ENCODE measurements at regions not wholly inside any gene's neighbourhood (a gene's known extent, or its start where the extent isn't known, plus 50 kb on each side); places are given as distances from the start of the nearest gene placed in this dataset.

DNA sequence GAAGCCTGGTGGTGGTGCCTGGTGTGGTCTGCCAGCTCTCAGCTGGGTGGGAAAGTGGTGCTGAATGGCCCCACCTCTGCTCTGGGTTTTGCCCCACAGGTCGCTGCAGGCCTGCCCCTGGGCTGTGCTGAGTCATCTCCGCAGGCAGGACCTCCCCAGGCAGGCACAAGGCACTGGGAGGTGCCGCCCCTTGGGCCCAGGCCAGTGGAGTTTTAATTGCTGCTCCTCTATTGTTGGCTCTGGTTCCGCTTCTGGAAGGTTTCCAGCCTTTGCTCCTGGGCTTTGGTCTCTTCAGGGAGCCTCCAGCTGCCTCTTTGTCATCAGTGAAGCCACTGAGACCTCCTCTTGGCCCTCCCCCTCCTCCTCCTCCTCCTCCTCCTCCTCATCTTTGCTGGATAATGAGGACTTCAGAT is 180.3 kb upstream of the GRB10 start:
- DNase-seq (ENCODE audit: low spot score), result no peak
- TF ChIP-seq, protein P1, sequence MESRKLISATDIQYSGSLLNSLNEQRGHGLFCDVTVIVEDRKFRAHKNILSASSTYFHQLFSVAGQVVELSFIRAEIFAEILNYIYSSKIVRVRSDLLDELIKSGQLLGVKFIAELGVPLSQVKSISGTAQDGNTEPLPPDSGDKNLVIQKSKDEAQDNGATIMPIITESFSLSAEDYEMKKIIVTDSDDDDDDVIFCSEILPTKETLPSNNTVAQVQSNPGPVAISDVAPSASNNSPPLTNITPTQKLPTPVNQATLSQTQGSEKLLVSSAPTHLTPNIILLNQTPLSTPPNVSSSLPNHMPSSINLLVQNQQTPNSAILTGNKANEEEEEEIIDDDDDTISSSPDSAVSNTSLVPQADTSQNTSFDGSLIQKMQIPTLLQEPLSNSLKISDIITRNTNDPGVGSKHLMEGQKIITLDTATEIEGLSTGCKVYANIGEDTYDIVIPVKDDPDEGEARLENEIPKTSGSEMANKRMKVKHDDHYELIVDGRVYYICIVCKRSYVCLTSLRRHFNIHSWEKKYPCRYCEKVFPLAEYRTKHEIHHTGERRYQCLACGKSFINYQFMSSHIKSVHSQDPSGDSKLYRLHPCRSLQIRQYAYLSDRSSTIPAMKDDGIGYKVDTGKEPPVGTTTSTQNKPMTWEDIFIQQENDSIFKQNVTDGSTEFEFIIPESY (IDR thresholded peaks at IDR 0.05), result no peak
- no peak for TF ChIP-seq SP1 (IDR thresholded peaks at IDR 0.05)
- no peak for TF ChIP-seq YY1 (IDR thresholded peaks at IDR 0.05)
- TF ChIP-seq RAD21 (IDR thresholded peaks at IDR 0.05), result no peak
- TF ChIP-seq TAF1 (conservative IDR thresholded peaks at IDR 0.05), result no peak
- TF ChIP-seq RXRA (IDR thresholded peaks at IDR 0.05), result no peak
- TF ChIP-seq HNF4A (conservative IDR thresholded peaks at IDR 0.05), result no peak
- TF ChIP-seq JUND (IDR thresholded peaks at IDR 0.05), result no peak
- TF ChIP-seq, protein P2, sequence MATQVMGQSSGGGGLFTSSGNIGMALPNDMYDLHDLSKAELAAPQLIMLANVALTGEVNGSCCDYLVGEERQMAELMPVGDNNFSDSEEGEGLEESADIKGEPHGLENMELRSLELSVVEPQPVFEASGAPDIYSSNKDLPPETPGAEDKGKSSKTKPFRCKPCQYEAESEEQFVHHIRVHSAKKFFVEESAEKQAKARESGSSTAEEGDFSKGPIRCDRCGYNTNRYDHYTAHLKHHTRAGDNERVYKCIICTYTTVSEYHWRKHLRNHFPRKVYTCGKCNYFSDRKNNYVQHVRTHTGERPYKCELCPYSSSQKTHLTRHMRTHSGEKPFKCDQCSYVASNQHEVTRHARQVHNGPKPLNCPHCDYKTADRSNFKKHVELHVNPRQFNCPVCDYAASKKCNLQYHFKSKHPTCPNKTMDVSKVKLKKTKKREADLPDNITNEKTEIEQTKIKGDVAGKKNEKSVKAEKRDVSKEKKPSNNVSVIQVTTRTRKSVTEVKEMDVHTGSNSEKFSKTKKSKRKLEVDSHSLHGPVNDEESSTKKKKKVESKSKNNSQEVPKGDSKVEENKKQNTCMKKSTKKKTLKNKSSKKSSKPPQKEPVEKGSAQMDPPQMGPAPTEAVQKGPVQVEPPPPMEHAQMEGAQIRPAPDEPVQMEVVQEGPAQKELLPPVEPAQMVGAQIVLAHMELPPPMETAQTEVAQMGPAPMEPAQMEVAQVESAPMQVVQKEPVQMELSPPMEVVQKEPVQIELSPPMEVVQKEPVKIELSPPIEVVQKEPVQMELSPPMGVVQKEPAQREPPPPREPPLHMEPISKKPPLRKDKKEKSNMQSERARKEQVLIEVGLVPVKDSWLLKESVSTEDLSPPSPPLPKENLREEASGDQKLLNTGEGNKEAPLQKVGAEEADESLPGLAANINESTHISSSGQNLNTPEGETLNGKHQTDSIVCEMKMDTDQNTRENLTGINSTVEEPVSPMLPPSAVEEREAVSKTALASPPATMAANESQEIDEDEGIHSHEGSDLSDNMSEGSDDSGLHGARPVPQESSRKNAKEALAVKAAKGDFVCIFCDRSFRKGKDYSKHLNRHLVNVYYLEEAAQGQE (IDR thresholded peaks at IDR 0.05), result no peak
- no peak for TF ChIP-seq NR2F2 (IDR thresholded peaks at IDR 0.05)
- TF ChIP-seq HNF4G (IDR thresholded peaks at IDR 0.05), result no peak
- no peak for TF ChIP-seq GABPA (IDR thresholded peaks at IDR 0.05 in 1 of 2, conservative IDR thresholded peaks at IDR 0.05 in 1 of 2)
- Histone ChIP-seq H3K36me3 (ENCODE audit: control insufficient read depth in 4 of 4, insufficient read depth in 3 of 4, low read depth in 1 of 4, low read length in 3 of 4) (no peaks in the 10 kb centered on the region), H3K4me1 (ENCODE audit: control insufficient read depth in 4 of 4, insufficient read depth in 4 of 4, low read length in 3 of 4) (no peaks in the 10 kb centered on the region), H3K9me3 (ENCODE audit: control insufficient read depth in 4 of 4, low read length in 3 of 4) (no peaks in the 10 kb centered on the region), H3K27me3 (ENCODE audit: control insufficient read depth in 4 of 4, insufficient read depth in 4 of 4, low read length in 3 of 4) (no peaks in the 10 kb centered on the region), H3K4me3 (ENCODE audit: low read depth in 1 of 3, low read length in 3 of 3) (no peak overlapping the region), H3K9ac (ENCODE audit: low read depth in 1 of 2, low read length in 2 of 2) (no peak overlapping the region), H3K27ac (ENCODE audit: low read depth in 1 of 2, low read length in 2 of 2) (no peak overlapping the region)
- whole genome bisulfite sequencing, result 51% methylated on average over 4 of the region's 4 CpGs

DNA sequence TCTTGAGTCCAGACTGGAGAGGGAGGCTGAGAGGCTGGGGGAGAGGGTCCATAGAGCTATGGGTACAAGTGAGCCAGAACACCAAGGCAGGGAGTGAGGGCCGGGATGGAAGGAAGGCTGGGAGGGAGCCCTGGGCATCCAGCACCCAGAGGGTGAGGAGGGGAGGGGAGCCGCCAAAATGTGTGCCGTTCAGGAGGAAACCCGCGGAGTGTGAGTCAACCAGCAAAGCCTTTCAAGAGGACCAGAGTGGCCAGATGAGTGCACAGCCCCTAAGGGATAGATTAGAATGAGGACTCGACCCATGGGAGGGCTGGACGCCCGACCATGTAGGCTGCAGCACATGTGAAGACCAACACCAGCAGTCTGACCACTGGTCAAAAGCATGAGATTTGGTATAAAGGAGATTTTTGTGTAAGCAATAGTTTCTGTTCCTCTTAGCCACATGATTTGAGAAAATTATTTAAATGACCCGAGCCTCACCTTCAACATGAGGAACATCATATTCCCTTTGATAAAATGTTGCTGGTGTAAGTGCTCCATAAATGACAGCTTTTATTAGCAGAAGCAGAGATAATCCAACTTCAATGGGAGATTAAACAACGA is 179.7 kb upstream of the GRB10 start:
- no peaks in the 10 kb centered on the region for H3K4me1 ChIP-seq (ENCODE audit: control insufficient read depth in 4 of 4, insufficient read depth in 4 of 4, low read length in 3 of 4)
- DNase-seq (ENCODE audit: low spot score), result no peak
- no peak overlapping the region for H3K27ac ChIP-seq (ENCODE audit: low read depth in 1 of 2, low read length in 2 of 2)
- H3K27me3 ChIP-seq (ENCODE audit: control insufficient read depth in 4 of 4, insufficient read depth in 4 of 4, low read length in 3 of 4), result no peaks in the 10 kb centered on the region
- no peak overlapping the region for H3K4me3 ChIP-seq (ENCODE audit: low read depth in 1 of 3, low read length in 3 of 3)
- H3K9ac ChIP-seq (ENCODE audit: low read depth in 1 of 2, low read length in 2 of 2), result no peak overlapping the region
- no peaks in the 10 kb centered on the region for H3K36me3 ChIP-seq (ENCODE audit: control insufficient read depth in 4 of 4, insufficient read depth in 3 of 4, low read depth in 1 of 4, low read length in 3 of 4)
- H3K9me3 ChIP-seq (ENCODE audit: control insufficient read depth in 4 of 4, low read length in 3 of 4), result no peaks in the 10 kb centered on the region
- no peak for TF ChIP-seq EGR1 (IDR thresholded peaks at IDR 0.05; ENCODE audit: low read depth in 2 of 2)
- TF ChIP-seq SP1 (IDR thresholded peaks at IDR 0.05), result no peak
- TF ChIP-seq NR2F2 (IDR thresholded peaks at IDR 0.05), result no peak
- TF ChIP-seq, protein P3, sequence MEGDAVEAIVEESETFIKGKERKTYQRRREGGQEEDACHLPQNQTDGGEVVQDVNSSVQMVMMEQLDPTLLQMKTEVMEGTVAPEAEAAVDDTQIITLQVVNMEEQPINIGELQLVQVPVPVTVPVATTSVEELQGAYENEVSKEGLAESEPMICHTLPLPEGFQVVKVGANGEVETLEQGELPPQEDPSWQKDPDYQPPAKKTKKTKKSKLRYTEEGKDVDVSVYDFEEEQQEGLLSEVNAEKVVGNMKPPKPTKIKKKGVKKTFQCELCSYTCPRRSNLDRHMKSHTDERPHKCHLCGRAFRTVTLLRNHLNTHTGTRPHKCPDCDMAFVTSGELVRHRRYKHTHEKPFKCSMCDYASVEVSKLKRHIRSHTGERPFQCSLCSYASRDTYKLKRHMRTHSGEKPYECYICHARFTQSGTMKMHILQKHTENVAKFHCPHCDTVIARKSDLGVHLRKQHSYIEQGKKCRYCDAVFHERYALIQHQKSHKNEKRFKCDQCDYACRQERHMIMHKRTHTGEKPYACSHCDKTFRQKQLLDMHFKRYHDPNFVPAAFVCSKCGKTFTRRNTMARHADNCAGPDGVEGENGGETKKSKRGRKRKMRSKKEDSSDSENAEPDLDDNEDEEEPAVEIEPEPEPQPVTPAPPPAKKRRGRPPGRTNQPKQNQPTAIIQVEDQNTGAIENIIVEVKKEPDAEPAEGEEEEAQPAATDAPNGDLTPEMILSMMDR (IDR thresholded peaks at IDR 0.05; ENCODE audit: low read depth, low read length, missing input control), result no peak
- no peak for TF ChIP-seq HNF4A (conservative IDR thresholded peaks at IDR 0.05)
- TF ChIP-seq, protein P4, sequence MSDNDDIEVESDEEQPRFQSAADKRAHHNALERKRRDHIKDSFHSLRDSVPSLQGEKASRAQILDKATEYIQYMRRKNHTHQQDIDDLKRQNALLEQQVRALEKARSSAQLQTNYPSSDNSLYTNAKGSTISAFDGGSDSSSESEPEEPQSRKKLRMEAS (IDR thresholded peaks at IDR 0.05), result no peak
- 85% methylated on average over 10 of the region's 10 CpGs for WGBS

Data from liver (tissue), 8 donors.